ENCODE measurements at regions not wholly inside any gene's neighbourhood (a gene's known extent, or its start where the extent isn't known, plus 50 kb on each side); places are given as distances from the start of the nearest gene placed in this dataset.

GRCh38 chr9:78989031-78989658 lies 582.6 kb upstream of the TLE4 start:
- no peak for TF ChIP-seq FOXM1 (IDR thresholded peaks at IDR 0.05; ENCODE audit: borderline replicate concordance)
- no peak for TF ChIP-seq ELF4 (IDR thresholded peaks at IDR 0.05)
- TF ChIP-seq ARNT (IDR thresholded peaks at IDR 0.05), result no peak
- no peak for TF ChIP-seq FOXK2 (IDR thresholded peaks at IDR 0.05)
- no peak for TF ChIP-seq SUZ12 (IDR thresholded peaks at IDR 0.05)
